ENCODE measurements at regions not wholly inside any gene's neighbourhood (a gene's known extent, or its start where the extent isn't known, plus 50 kb on each side); places are given as distances from the start of the nearest gene placed in this dataset.

- no peak for TF ChIP-seq CTCF (IDR thresholded peaks at IDR 0.05; ENCODE audit: low read depth, low read length)
- TF ChIP-seq POLR2A (IDR thresholded peaks at IDR 0.05; ENCODE audit: extremely low read depth, insufficient read length) = no peak
- no peak for TF ChIP-seq MAX (IDR thresholded peaks at IDR 0.05; ENCODE audit: low read depth, low read length)
- no peak for TF ChIP-seq MYC (IDR thresholded peaks at IDR 0.05; ENCODE audit: low read depth, low read length)
These were observed 279.9 kb upstream of the DOK6 start for GRCh38 chr18:69120833-69121232.
